GM12891 (cell line): ENCODE measurements at regions not wholly inside any gene's neighbourhood (a gene's known extent, or its start where the extent isn't known, plus 50 kb on each side); places are given as distances from the start of the nearest gene placed in this dataset.

Source experiments
- POLR2A ChIP-seq: IDR thresholded peaks from 2 replicates; pipeline ENCODE4 v1.6.1; 2011; ENCODE audit warnings: low read depth, low read length, control low read depth
- POLR2AphosphoS5 ChIP-seq: IDR thresholded peaks from 2 replicates; pipeline ENCODE4 v1.6.1; 2011; ENCODE audit warnings: low read depth, low read length, control low read depth

- TF ChIP-seq POLR2A (no peak), POLR2AphosphoS5 (no peak)
Measured at GRCh38 chr2:200101922-200102321, 146.5 kb downstream of the MAIP1 start.
